Hematopoietic multipotent progenitor cell (in vitro differentiated cells): ENCODE measurements at regions not wholly inside any gene's neighbourhood (a gene's known extent, or its start where the extent isn't known, plus 50 kb on each side); places are given as distances from the start of the nearest gene placed in this dataset.

Experiments
- DNase-seq, 3 donors: peaks; one replicate each; pipeline ENCODE4 v3.0.0-alpha.2; 2011 to 2015; ENCODE audit warnings: low read depth in 2 of 3, low spot score in 2 of 3

DNA sequence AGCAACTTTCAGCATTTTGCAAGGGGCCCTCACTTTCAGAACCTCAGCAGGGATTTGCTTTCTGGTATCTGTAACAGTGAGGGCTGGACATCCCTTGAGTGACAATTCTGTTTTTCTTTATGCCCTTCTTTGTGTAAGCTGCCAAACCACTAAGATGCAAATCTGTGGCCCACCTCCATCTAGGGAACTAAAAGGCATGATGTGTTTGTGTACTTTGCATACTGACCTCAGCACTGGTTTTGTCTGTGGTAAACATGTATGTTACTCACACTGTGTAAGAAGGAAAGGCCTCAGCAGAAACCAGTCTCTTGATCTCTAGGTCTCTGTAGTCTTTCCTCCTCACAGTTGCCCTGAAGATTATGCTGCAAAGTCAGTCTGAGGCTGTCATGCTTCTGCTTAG is 396.6 kb upstream of the DYNLRB2 start:
- DNase-seq = no peak

DNA sequence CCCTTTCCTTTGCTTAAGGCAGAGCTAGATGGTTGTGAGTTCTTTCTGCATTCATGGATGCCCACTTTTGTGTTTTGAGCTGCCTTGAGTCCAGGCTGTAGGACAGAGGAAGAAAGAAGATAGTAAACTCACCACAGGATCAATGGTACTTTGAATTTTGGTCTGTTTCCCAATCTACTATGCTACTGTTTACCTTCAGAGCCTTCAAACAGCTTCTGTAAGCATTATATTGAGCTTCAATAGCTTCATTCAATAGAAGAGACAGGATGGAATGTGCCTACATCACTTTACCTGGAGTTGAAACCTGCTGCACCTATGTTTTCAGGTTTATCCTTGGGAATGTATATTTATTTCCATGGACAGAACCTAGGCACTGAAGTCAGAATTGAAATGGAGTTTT is 397.9 kb upstream of the DYNLRB2 start:
- no peak for DNase-seq

DNA sequence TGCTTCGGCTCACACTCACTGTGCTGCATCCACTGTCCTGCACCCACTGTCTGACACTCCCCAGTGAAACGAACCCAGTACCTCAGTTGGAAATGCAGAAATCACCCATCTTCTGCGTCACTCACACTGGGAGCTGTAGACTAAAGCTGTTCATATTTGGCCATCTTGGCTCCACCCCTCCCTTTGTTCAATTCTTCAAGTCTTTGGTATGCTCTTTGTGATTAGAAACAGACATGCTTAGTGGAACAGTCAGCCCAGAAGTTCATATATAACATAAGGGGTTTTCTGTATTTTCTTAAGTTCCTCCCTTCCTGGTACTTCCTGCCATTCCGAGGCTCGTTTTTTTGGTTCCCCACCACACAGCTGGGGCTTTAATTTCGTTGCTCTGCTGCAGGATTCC is 398.5 kb upstream of the DYNLRB2 start:
- no peak for DNase-seq

DNA sequence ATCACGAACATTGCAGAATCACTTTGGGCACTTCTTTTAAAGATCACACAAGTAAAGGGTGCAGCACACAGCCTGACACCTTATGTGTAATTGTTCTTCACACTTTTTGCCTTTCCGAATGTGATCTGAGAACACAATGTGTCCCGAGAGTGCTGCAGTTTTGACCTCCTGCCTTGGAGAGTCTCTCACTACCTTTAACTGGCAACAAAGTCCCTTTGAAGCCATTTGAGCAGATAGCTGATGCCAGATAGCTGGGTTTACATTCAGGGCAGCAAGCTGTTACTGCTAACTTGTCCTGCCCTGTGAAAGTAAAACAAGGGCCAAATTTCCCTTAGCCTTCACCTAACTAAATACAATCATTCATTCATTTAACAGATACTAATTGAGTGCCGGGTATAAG is 411.0 kb upstream of the DYNLRB2 start:
- no peak for DNase-seq

DNA sequence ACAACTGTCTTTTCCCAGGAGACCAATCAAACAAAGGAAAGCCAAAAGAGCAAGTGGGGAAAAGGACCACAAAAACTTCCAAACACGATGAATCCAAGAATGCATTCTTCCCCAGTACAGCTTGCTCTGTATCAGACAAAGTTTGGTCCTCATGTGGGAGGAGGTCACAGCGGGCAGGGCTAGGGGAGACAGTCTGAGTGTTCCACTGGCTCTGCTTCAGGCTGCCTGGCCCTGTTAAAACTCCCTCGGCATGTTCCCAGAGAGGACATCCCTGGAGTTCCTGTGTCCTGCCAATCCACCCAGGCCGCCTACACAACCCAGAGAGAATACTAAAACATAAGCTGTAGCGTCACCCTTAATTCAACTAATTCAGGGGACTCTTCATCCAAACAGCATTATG is 415.1 kb upstream of the DYNLRB2 start:
- no peak for DNase-seq

DNA sequence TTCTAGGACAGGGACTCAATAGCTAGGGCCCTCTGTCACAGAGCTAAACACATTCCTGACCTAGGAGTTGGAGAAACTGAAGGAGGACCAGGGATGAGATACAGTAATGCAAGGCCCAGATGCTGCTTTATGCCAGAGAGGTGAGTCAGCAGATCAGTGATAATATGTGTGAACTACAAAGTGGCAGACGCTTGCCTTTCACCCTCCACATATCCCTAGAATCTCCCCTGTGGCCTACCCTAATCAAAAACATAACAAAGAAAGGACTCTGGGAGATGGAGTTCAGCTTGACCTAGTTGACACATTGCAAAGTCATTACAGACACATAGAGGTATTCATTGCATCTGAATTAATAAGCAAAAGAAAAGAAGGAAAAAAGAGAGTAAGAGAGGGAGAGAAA is 417.6 kb upstream of the DYNLRB2 start:
- no peak for DNase-seq

DNA sequence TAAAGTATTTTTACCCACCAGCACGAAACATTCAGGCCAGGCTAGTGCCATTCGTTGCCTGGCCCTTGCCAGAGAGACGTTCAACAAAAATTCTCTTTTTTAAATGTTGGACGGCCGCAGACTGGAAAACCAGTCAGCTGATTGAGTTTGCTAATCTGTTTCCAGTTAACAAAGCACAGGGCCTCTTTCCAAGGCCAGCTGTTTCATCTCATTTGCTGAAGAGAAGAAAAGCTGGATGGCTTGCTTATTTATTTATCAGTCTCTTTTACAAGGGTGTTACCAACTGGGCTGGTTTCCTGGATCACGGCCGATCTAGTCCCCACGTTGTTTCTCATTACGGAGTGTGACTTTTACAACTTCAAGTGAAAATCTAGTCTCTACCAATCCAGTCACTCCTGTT is 418.7 kb upstream of the DYNLRB2 start:
- DNase-seq = no peak

DNA sequence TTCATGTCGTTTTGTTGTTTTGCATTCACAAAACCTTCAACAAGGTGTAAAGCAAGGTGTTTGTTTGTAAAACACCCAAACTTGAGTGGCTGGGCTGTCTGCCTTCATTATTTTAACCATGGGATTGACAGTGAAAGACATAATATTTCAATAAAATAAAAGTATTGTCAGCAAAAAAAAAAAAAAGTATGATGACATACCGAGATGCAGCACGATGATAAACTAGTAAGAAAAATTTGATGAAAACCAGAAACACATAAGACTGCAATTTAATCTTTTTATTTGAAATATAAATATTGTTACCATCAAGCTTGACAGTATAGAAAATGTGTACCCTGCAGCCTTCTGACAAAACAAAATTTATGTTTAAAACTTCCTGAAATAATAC is 419.3 kb upstream of the DYNLRB2 start:
- no peak for DNase-seq

DNA sequence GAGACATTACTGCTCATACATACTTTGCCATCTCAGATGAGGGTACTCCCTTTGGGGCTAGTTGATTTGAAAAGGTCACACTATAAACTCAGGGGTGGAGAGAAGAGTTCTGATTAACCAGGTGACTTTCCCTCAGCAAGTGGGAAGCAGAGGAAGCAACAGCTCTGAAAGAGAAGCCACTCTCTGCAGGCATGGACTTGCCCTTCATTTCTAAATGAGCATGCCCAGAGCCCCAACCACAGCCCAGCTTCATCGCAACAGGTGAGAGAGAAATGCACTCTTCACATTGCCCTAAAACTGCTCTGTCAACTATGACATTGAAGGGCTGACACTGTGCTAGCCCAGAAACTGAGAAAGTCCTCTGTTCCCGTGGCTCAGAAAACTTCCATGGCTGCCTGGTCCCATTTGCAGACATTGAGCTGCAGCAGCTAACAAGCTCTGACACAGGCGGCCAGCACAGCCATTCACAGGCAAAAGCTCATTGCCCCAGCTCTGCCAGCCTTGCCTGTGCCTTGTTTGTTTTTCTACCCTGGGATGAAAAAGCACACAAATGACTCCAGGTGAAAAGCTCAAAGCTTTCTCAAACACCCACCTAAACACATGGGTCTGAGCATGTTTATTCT is 419.8 kb upstream of the DYNLRB2 start:
- no peak for DNase-seq

DNA sequence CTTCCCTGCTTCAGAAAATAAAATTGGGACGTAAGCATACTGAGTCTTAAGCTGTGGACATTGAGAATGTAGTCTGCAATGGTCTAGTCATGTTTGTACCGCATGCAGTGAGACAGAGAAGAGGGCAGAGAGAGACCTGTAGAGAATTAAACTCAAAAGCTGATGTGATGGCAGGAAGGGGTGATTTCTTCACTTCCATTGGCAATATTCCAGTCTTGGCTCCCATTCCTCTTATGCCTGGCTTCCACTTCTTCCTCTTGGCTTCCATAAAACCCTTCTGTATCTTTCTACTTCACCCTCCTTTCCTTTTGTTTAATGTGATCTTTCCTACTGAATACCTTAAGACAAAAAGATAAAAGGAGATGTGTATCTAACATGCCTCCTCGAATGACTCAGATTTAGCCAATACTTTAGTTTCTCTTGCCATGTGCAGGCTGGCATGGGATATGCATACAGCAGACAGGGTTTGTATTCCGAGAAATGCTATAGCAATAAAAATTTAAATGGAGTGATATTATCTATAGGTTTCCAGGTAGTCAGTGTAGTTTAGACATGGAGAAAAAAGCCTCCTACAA is 423.1 kb upstream of the DYNLRB2 start:
- DNase-seq = no peak

DNA sequence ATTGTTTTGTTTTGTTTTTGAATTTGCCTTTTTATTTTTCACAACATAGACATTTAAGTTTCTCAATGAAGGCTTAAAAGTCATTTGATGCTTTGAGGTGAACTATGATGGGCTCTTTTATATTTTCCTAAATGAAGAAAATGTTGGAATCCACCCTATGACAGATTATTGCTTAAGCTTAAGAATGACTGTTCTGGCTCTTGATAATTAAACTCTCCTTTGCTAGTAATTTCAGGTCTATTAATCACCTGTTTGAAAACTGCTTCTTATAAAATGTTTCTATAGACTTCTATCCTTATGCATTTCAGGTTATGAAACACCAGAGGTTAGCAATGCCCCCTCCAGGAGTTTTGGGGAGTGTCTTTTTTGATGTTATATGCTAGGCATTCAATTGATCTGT is 424.1 kb upstream of the DYNLRB2 start:
- no peak for DNase-seq

DNA sequence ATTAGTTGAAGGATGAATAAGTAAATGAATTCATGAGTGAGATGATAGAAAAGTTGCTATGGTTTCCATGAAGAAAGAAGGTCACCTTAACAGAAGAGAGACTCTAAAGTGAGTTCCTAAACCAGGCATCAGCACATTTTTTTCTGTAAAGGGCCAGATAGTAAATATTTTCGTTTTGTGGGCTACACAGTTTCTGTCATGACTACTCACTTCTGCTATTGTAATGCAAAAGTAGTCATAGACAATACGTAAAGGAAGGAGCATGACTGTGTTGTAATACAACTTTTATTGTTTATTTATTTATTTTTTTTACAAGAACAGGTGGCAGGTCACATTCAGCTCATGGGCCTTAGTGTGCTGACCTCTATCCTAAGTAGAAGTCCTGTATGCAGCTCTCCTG is 426.1 kb upstream of the DYNLRB2 start:
- no peak for DNase-seq

DNA sequence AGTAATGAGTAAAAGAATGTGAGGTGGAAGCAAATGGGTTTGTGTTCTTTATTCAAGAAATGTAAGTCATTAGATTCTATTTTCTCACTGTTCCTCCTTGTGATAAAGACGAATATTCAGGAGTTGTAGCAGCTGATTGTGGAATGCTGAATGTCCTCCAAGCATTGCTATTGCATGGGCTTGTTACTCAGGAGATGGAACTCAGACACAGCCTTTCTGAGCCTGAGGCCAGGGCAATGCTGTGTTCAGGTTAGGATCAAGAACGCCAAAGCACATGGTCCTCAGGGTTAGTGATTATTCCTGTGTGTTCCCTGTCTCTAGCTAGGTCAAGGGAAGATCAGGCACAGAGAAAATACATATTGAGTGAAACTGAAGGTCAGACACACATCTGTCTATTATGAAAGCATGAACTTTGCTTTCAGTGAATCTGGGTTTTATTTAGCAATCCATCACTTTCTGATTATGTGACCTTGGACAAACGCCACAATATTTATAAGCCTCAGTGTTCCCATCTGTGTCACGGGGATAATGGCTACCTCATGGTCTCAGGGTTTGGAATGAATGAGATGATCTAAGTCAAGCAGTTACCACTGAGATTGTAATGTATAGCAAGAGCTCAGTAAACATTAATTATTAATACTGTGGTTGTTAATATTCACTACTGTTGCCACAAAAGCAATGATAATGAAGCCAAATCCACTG is 426.8 kb upstream of the DYNLRB2 start:
- no peak for DNase-seq

DNA sequence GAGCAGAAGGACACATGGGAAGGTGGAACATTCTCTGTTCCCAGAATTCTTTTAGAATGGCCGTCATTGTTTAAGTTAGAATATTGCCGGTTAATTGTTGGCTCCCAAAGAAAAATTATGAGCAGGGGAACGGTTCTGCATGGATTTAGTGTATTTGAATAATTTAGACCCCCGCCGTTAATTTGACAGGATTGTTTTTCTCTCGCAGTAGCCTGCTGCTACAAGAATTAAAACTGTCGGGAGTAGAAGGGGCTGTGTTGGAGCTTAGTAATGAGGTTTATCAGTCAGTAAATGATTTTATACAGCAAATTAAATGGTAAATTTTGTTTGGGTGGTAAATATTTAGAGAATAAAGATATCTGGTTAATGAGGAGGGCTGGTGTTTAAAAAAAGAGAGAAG is 431.2 kb upstream of the DYNLRB2 start:
- no peak for DNase-seq

DNA sequence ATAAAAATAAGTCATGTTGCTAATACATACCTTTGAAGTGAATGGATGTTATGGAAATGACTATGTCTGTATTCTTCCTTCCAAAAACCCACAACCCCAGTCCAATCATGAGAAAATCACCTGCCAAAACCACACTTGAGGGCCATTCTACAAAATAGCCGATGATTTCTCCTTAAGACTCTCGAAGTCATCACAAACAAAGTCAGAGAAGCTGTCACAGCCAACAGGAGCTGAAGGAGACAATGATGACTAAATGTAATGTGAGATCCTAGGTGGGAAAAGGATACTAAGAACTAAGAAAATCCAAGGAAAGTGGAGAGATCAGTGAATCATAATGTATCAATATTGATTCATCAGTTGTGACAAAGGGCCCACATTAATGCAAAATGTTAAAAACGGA is 432.9 kb upstream of the DYNLRB2 start:
- no peak for DNase-seq

DNA sequence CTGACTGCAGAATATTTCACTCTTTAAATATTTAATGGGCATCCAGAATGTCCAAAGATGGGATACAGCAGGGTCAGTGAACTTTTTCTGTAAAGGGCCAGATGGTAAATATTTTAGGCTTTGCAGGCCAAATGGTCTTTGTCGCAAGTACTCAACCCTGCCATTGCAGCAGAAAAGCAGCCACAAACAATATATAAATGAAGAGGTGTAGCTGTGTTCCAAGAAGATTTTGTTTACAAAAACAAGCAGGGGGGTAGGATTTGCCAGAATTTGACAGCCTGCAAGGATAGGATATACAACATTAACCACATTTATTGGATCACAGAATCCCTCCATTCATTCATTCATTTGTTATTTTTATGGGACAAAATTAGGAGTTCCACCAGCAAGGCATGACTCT is 435.0 kb upstream of the DYNLRB2 start:
- no peak for DNase-seq

DNA sequence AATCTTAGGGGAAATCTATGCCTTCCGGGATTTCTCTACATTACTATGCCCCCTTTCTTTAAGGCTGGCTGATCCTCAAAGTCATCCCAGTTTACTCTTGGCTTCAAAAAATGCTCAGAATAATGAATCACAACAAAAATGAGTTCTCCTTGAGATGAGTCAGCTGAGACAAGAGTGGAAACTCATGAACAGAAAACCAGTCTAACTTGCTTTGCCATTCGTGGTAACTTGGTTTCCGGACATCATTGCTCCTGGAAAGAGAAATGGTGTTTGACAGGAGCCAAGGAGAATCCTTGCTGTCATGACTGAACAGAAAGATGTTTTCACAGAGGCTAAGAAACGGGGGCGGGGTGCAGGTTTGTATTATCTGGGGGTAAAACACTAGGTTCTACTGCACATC is 435.6 kb upstream of the DYNLRB2 start:
- DNase-seq = no peak

DNA sequence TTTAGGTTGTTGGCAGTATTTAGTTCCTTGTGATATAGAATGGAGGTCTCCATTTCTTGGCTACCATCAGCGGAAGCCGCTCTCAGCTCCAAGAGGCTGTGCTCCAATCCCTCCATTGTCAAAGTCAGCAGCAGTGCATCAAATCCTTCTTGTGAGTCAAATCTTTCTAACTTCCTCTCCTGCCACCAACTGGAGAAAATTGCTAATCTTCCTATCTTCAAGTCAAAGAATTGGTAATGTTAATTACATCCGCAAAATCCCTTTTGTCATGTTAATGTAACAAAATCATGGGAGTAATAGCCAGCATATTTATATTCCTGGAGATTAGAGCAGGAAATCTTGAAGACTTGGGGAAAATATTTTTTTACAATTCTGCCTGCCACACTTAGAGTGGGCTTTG is 436.4 kb upstream of the DYNLRB2 start:
- DNase-seq = no peak

DNA sequence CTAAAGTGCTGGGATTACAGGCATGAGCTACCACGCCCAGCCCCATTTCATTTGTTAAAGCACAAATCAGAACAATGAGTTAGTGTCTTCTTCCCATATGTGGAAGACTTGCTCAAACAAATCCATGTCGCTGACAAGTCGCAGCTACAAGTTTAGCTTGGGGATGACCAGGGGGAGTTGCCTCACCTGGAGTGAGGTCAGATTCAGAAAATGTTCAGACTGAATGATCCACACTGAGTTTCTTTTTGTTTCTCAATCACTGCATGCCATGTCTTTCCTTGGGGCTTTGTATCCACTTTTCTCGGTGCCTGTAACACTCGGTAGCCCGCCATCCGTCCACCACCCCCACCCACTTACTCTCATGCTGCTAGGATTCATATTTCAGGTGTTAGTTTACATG is 437.3 kb upstream of the DYNLRB2 start:
- no peak for DNase-seq

DNA sequence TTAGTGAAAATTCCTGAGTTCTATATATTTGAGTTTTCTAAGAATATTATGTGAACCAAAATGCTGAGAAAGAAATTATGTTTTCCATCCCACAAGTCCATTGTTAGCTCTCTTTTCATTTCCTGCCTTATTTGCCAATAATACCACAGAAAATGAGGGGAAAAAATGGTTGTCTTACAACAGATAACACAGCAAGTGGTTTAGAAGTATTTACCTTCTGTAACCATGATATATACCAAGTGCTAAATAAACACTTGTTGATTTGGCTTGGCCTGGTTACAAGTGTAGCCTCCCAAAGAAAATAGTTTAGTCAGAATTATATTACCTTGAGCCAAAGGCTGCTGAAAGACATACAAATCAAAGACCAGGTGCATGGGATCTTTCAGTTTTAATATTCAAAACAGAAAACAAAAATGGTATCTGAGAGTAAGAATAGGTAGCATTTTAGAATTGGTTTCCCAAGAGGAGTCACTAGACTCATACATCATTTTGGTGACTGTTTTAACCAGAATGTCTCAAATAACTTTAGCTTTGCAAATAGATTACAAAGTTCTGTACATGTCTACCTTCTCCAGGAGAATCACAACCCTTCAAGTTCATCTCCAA is 439.8 kb upstream of the DYNLRB2 start:
- DNase-seq = no peak

DNA sequence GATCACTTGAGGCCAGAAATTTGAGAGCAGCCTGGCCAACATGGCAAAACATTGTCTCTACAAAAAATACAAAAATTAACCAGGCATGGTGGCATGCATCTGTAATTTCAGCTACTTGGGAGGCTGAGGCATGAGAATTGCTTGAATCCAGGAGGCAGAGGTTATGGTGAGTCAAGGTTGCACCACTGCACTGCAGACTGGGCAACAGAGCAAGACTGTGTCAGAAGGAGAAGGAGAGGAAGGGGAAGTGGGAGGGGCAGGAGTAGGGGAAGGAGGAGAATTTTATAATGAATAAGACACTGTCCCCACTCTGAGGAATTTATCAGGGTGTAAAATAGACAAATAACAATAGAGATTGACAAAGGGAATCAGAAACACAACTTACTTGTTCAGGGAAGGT is 440.6 kb upstream of the DYNLRB2 start:
- no peak for DNase-seq

DNA sequence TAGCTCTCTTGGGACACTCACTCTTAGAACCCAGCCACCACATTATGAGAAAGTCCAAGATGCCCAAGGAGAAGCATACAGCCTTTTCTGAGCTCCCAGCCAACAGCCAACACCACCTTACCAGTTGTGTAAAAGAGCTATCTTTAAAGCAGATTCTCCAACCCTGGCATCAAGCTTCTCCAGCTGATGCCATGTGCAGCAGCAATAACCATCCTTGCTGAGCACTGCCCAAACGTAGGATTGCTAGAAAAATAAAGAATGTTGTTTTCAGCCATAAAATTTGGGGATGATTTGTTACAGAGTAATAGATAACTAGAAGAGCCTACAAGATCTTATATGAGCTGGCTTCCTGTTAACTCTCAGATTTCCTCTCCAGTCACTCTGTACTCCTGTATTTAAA is 443.7 kb upstream of the DYNLRB2 start:
- DNase-seq = no peak
